GM12878 (cell line): ENCODE measurements at regions not wholly inside any gene's neighbourhood (a gene's known extent, or its start where the extent isn't known, plus 50 kb on each side); places are given as distances from the start of the nearest gene placed in this dataset.

Source experiments
- CBX5 ChIP-seq: sonication (generic); IDR thresholded peaks from 2 replicates; pipeline ENCODE4 v1.6.1; 2016; ENCODE audit warnings: low read depth, moderate library complexity, mild to moderate bottlenecking, inconsistent platforms
- EED ChIP-seq: sonication (generic); IDR thresholded peaks from 2 replicates; pipeline ENCODE4 v1.6.1; 2016; ENCODE audit warnings: antibody characterized with exemption, low read depth
- FOXM1 ChIP-seq: IDR thresholded peaks from 2 replicates; pipeline ENCODE4 v1.6.1; 2012; ENCODE audit warnings: low read depth, mild to moderate bottlenecking, inconsistent platforms, low read length, moderate library complexity
- GATAD2B ChIP-seq: fragments of 450-650 bp; conservative IDR thresholded peaks from 2 replicates; pipeline ENCODE4 v1.6.1; 2017; ENCODE audit warnings: low read depth, mild to moderate bottlenecking, moderate library complexity
- HCFC1 ChIP-seq: fragments of 150-350 bp; IDR thresholded peaks from 2 replicates; pipeline ENCODE4 v1.6.1; 2014; ENCODE audit warnings: low read length
- IKZF2 ChIP-seq, 2 experiments: fragments of 450-650 bp; IDR thresholded peaks; 2 replicates each; pipeline ENCODE4 v1.6.1; 2017; ENCODE audit warnings: mild to moderate bottlenecking in 2 of 2, moderate library complexity in 2 of 2
- JUND ChIP-seq: IDR thresholded peaks from 2 replicates; pipeline ENCODE4 v1.6.1; 2012; ENCODE audit warnings: low read depth, mild to moderate bottlenecking, low read length, improper control_type of control experiment, moderate library complexity
- KAT2A ChIP-seq: conservative IDR thresholded peaks from 2 replicates; pipeline ENCODE4 v1.6.1; 2011; ENCODE audit warnings: low read depth, low read length; ENCODE audit not compliant: control insufficient read depth
- MXI1 ChIP-seq: fragments of 150-350 bp; IDR thresholded peaks from 2 replicates; pipeline ENCODE4 v1.6.1; 2011; ENCODE audit warnings: low read depth, mild to moderate bottlenecking, inconsistent platforms, low read length, improper control_type of control experiment
- PAX5 ChIP-seq: IDR thresholded peaks from 2 replicates; pipeline ENCODE4 v1.6.1; 2011; ENCODE audit warnings: low read depth, low read length, borderline replicate concordance
- TF ChIP-seq, protein P1 (sequence below): fragments of 450-650 bp; IDR thresholded peaks from 2 replicates; pipeline ENCODE4 v1.6.1; 2018; ENCODE audit warnings: mild to moderate bottlenecking, low read depth, moderate library complexity; ENCODE audit not compliant: partially characterized antibody
- TF ChIP-seq, protein P2 (sequence below): IDR thresholded peaks from 2 replicates; pipeline ENCODE4 v1.6.1; 2011; ENCODE audit warnings: low read depth, mild to moderate bottlenecking, low read length, moderate library complexity, borderline replicate concordance; ENCODE audit errors: extremely low read depth

DNA sequence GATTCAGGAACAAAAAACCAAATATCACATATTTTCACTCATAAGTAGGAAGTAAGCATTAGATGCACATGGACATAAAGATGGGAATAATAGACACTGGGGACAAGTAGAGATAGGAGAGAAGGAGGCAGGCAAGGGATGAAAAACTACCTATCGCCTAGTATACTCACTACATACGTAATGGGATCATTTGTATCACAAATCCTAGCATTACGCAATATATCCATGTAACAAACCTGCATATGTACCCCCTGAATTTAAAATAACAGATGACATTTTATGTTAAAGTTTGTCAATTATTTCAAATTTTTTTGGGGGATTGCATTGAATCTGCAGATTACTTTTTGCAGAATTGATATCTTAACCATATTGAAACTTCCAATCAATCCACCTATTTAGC, 660.5 kb upstream of the MAN1A1 start (continued):
- TF ChIP-seq, protein P1, sequence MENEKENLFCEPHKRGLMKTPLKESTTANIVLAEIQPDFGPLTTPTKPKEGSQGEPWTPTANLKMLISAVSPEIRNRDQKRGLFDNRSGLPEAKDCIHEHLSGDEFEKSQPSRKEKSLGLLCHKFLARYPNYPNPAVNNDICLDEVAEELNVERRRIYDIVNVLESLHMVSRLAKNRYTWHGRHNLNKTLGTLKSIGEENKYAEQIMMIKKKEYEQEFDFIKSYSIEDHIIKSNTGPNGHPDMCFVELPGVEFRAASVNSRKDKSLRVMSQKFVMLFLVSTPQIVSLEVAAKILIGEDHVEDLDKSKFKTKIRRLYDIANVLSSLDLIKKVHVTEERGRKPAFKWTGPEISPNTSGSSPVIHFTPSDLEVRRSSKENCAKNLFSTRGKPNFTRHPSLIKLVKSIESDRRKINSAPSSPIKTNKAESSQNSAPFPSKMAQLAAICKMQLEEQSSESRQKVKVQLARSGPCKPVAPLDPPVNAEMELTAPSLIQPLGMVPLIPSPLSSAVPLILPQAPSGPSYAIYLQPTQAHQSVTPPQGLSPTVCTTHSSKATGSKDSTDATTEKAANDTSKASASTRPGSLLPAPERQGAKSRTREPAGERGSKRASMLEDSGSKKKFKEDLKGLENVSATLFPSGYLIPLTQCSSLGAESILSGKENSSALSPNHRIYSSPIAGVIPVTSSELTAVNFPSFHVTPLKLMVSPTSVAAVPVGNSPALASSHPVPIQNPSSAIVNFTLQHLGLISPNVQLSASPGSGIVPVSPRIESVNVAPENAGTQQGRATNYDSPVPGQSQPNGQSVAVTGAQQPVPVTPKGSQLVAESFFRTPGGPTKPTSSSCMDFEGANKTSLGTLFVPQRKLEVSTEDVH: no peak
- TF ChIP-seq JUND: no peak
- no peak for TF ChIP-seq HCFC1
- no peak for TF ChIP-seq MXI1
- TF ChIP-seq FOXM1: no peak
- no peak for TF ChIP-seq GATAD2B
- no peak for TF ChIP-seq CBX5
- TF ChIP-seq EED: no peak
- TF ChIP-seq KAT2A: no peak
- TF ChIP-seq IKZF2 (IDR thresholded peaks at IDR 0.05): no peak
- TF ChIP-seq PAX5: no peak
- TF ChIP-seq, protein P2, sequence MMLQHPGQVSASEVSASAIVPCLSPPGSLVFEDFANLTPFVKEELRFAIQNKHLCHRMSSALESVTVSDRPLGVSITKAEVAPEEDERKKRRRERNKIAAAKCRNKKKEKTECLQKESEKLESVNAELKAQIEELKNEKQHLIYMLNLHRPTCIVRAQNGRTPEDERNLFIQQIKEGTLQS: no peak
